ENCODE measurements at regions not wholly inside any gene's neighbourhood (a gene's known extent, or its start where the extent isn't known, plus 50 kb on each side); places are given as distances from the start of the nearest gene placed in this dataset.
"Not testable (repeated sequence)": the region's sequence is repeated elsewhere in the genome, so short reads cannot be mapped to it uniquely, and the experiment has no call there.

DNA sequence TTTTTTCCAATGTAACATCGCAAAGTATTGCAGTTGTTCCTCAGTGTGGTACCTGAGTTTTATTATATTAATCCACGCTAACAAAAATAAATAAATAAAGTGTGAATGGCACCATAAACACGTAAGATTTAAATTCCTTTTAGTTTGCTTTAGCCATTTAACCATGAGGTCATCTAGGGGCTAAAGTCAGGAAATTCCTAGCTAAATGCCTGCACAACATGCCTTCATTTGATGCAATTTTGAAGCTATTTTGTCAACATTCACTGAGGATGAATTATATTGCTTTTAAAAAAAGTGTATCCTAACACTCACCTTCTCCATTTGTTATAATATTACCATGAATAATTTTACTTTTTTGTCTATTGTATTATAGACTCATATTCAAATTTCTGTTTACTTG is 714.4 kb downstream of the GATA3 start:
- DNase-seq (ENCODE audit: low read depth in 2 of 2): no peak

GRCh38 chr10:8776926-8777622 is 722.6 kb downstream of the GATA3 start:
- no peak for DNase-seq (ENCODE audit: low read depth in 2 of 2)

- no peak for DNase-seq (ENCODE audit: low read depth in 2 of 2)
These were observed 724.2 kb downstream of the GATA3 start for GRCh38 chr10:8778713-8779112.

DNA sequence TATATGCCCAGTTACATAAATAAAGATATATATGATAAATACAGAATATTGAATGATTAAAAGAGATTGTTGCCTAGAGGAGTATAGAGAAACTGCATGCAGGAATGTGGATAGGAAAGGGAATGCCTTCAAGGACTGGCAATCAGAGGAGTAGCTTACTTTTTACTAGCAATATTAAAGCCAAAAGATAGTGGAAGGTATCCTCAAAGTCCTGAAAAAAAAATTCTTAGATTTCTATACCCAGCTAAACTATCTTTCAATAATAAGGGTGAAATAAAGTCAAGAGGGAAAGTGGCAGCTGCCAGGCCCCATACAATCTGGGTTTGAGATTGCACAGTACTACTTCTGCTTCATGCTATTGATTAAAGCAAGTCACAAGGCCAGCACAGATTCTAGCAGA is 733.2 kb downstream of the GATA3 start:
- DNase-seq (ENCODE audit: low read depth in 2 of 2): no peak

DNA sequence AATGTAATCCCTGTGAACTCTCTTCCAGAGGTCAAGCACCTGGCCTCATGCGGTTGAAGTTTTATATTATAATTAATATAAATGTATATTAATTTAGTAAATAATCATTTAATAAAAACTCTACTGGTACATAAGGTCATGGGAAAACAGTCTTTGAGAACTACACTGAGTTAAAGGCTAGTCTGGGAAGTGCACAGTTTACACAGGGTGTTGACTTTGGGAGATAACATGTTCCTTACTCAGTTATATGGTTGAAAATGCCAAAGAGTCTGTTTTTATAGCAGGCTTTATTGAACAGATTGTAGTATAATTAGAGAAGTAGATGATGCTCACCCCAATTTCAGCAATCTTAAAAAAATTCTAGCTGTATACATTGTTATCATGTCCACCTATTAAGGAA is 735.9 kb downstream of the GATA3 start:
- DNase-seq (ENCODE audit: low read depth in 2 of 2): no peak

DNA sequence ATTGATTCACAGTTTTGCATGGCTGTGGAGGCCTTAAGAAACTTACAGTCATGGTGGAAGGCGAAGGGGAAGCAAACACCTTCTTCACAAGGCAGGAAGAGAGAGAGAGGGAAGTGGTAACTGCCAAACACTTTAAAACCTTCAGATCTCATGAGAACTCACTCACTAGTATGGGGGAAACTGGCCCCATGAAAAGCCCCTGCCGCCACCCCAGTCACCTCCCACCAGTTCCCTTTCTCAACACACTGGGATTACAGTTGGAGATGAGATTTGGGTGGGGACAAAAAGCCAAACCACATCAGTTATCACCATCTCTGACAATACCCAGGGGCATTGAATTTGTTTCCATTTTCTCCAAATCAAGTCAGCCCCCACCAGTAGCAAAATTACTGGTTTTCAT is 740.4 kb downstream of the GATA3 start:
- DNase-seq (ENCODE audit: low read depth in 2 of 2): no peak

- DNase-seq (ENCODE audit: low read depth in 2 of 2): no peak
These were observed 745.9 kb downstream of the GATA3 start for GRCh38 chr10:8800426-8800825.

- no peak for DNase-seq (ENCODE audit: low read depth in 2 of 2)
These were observed 749.5 kb downstream of the GATA3 start for GRCh38 chr10:8803992-8804391.

DNA sequence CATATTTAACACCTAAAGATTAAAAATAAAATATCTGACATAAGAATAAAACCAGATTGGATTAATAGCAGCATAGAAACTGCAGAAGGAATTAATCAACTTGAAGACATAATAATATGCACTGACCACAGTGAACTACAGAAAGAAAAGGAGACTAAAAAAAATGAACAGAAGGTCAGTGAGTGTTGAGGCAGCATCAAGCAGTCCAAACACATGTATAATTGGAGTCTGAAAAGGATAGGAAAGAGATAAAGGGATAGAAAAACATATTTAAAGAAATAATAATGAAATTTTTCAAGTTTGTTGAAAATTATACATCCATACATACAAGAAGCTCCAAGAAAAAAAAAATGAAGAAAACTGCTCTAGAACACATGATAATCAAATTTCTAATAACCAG is 756.2 kb downstream of the GATA3 start:
- no peak for DNase-seq (ENCODE audit: low read depth in 2 of 2)

DNA sequence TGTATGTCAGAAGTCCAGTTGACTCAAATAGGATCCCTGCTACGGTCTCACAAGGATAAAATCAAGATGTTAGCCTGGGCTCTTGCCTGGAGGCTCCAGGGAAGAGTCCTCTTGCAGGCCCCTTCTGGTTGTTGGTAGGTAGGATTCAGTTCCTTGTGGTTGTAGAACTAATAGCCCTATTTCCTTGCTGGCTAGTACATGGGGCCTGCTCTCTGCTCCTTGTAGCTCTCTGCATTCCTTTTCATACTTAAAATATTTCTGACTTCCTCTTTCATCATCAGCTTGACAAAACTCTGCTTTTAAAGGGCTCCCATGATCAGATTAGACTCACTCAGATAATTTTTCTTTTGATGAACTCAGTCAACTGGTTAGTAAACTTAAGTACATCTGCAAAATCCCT is 756.7 kb downstream of the GATA3 start:
- DNase-seq (ENCODE audit: low read depth in 2 of 2): no peak

DNA sequence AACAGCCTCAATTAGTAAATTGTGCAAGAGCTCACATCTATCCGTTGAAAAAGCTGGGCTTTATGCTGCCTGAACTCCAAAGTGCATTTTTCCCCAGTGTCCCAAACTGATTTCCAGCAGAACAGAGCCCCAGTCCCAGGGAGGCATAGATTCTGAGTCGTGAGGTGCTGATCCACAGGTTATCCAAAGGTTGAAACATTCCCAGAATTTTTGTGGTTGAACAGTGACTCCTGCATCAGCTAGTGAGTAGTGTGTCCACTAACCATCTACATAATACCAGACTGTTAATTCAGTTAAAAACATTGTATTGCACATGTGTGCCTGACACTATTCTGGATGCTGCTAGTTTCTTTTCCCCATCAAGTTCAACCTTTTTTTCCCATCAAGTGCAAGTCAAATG is 761.5 kb downstream of the GATA3 start:
- no peak for DNase-seq (ENCODE audit: low read depth in 2 of 2)

GRCh38 chr10:8817299-8817698 is 762.8 kb downstream of the GATA3 start:
- no peak for DNase-seq (ENCODE audit: low read depth in 2 of 2)

GRCh38 chr10:8825611-8826010 is 771.1 kb downstream of the GATA3 start:
- DNase-seq (ENCODE audit: low read depth in 2 of 2): no peak

DNA sequence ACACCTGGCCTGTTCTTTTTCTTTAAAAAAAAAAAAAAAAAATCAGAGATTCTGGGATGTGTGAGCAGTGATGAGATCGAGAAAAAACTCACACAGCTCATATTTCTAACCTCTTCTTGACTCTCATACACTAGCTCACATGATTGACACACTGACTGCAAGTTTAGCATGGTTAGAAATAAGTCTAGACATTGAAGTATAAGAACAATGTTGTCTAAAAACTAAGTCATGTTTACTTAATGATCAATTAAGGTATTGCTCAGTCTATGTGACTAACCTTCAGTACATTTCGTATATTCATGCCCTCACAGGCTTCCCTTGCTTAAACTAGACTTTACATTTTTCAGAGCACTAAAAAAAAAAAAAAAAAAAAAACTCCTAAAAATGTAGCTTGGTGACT is 775.1 kb downstream of the GATA3 start:
- DNase-seq (ENCODE audit: low read depth in 2 of 2): no peak

DNA sequence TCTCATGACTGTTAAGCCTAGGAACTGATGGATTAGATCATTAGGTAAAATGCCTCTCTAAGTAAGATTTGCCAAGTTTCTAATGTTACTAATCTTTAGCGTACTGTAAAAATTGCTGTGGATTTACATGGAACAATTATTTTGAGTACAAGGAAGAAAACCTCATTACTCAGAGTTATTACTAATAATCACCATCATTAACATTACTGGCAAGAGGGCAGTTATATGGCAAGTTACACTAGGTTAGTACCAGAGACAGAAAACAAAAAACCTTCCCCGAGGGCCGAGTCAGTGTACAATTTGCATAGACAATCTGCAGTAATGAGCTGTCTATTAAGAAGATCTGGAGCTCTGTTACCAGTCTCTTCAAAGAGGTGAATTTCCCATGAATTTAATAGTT is 775.6 kb downstream of the GATA3 start:
- DNase-seq (ENCODE audit: low read depth in 2 of 2): no peak

DNA sequence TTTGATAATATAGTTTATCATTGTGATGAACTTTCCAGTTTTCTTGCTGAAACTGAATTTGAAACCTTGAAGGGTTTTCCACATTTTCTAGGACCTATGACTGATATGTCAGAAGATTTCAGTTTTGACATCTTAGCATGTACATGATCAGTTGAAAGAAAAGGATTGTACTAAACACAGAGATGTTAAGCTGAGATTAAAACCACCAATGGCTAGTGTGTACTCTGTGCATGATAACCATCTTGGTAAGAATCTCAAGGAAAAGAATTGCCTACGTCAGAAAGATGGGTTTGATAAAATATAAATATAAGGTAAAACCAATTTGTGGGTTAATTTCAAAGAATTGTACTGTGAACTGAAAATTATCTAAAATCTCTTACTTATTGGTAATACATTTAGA is 776.4 kb downstream of the GATA3 start:
- no peak for DNase-seq (ENCODE audit: low read depth in 2 of 2)

GRCh38 chr10:8835453-8836167 is 781.1 kb downstream of the GATA3 start:
- no peak for DNase-seq (ENCODE audit: low read depth in 2 of 2)

DNA sequence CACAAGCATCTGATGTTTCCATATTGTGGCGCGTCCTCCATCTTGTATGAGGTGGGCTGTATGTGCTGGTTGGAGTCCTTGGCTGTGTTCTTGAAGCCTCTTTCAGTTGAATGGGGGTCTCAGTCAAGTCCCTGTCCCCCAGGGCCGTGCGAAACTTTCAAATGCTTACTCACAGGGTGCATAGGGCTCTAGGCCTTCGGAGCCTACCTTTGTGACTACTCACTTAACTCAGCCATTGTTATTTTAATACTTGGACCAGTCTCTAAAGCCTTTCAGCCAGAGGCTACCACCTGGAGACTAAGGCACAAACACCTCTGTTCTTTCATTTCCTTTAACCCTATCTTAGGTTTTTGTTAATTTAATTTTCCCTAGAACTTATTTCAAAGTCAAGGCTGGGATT is 785.9 kb downstream of the GATA3 start:
- DNase-seq (ENCODE audit: low read depth in 2 of 2): no peak

GRCh38 chr10:8844141-8844540 is 789.7 kb downstream of the GATA3 start:
- no peak for DNase-seq (ENCODE audit: low read depth in 2 of 2)

DNA sequence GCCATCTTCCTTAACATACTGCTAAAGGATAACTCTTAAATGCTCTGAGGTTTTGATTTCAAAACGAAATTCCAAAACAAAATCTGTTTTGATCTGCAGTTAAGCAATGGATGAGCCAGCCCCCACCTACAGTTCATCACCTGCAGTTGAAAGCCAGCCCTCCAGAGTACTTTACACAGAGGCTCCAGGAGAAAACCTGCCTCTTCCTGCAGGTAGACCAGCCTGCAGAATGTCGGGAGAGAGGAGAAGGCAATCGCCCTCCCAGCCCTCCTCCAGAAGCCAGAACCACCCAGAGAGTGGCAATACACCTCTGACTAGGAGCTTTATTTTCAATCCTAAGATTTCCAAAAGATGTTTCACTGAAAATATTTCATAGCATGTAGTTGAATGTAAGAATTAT is 798.1 kb downstream of the GATA3 start:
- no peak for DNase-seq (ENCODE audit: low read depth in 2 of 2)

DNA sequence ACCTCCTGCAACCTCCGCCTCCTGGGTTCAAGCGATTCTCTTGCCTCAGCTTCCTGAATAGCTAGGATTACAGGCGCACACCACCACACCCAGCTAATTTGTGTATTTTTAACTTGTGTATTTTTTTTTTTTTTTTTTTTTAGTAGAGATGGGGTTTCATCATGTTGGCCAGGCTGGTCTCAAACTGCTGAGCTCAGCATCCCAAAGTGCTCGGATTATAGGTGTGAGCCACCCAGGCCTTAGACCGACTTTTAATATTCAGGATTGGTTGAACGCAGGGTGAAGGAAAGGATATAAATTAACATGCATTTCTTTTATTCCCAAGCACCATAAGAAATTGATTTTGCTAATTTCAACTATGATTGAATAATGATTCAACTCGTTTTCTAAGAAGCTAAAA is 798.6 kb downstream of the GATA3 start:
- no peak for DNase-seq (ENCODE audit: low read depth in 2 of 2)

GRCh38 chr10:8868924-8869323 is 814.4 kb downstream of the GATA3 start:
- not testable (repeated sequence) for DNase-seq (ENCODE audit: low read depth in 2 of 2)

GRCh38 chr10:8873310-8873709 is 818.8 kb downstream of the GATA3 start:
- DNase-seq (ENCODE audit: low read depth in 2 of 2): no peak

DNA sequence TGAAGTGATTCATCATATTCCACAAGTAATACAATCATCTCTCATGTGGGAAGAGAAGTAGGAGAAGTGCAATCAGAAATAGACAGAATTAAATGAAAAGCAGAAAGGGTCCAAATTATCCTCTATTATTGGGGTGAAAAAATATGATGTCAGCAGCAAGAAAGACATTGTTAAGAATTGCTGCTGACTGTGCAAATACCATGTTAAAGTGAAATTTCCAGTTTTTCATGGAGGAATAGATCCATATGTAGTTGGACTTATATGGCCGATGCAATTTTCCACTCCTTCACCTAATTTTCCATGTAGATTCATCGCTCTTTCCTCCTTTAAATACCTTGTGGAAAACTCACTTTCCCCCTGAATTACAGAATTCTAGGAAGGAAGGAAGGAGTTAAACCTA is 819.8 kb downstream of the GATA3 start:
- no peak for DNase-seq (ENCODE audit: low read depth in 2 of 2)
